ENCODE measurements at regions not wholly inside any gene's neighbourhood (a gene's known extent, or its start where the extent isn't known, plus 50 kb on each side); places are given as distances from the start of the nearest gene placed in this dataset.

DNA sequence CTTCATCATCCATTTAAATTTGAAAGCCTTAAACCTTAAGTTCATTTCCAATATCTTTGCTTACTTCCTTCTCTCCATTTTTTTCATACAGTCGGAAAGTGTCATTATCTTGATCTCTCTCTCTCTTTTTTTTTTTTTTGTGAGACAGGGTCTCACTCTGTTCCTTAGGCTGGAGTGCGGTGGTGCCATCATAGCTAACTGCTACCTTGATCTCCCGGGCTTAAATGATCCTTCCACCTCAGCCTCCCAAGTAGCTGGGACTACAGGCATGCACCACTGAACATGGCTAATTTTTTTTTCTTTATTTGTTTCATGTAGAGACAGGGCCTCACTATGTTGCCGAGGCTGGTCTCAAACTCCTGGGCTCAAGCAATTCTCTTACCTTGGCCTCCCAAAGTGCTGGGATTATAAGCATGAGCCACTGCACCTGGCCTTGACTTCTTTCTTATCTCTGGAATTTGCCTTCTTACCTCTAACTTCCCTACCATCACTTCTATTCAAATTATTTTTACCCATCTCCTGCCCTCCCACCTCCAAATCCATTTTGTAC is 222.2 kb downstream of the MYCN start:
- no peak for TF ChIP-seq POLR2AphosphoS5 (IDR thresholded peaks at IDR 0.05)
- TF ChIP-seq, protein P1, sequence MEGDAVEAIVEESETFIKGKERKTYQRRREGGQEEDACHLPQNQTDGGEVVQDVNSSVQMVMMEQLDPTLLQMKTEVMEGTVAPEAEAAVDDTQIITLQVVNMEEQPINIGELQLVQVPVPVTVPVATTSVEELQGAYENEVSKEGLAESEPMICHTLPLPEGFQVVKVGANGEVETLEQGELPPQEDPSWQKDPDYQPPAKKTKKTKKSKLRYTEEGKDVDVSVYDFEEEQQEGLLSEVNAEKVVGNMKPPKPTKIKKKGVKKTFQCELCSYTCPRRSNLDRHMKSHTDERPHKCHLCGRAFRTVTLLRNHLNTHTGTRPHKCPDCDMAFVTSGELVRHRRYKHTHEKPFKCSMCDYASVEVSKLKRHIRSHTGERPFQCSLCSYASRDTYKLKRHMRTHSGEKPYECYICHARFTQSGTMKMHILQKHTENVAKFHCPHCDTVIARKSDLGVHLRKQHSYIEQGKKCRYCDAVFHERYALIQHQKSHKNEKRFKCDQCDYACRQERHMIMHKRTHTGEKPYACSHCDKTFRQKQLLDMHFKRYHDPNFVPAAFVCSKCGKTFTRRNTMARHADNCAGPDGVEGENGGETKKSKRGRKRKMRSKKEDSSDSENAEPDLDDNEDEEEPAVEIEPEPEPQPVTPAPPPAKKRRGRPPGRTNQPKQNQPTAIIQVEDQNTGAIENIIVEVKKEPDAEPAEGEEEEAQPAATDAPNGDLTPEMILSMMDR (IDR thresholded peaks at IDR 0.05 in 8 of 11, conservative IDR thresholded peaks at IDR 0.05 in 3 of 11) = no peak
- TF ChIP-seq POLR2A (IDR thresholded peaks at IDR 0.05) = no peak
- H3K4me3 ChIP-seq = no peak overlapping the region
- no peaks in the 10 kb centered on the region for H3K9me3 ChIP-seq
- H3K36me3 ChIP-seq = no peaks in the 10 kb centered on the region
- no peaks in the 10 kb centered on the region for H3K27me3 ChIP-seq (replicated peaks in 1 of 7)
- no peak for DNase-seq
- H3K27ac ChIP-seq = no peak overlapping the region
- intact Hi-C loops (cut with DNase I; ENCODE audit: low total_unique reads) = no loop called here
- no peaks in the 10 kb centered on the region for H3K4me1 ChIP-seq
- WGBS, 5 donors = 79 to 92% (median 89%) methylated on average over 4 of the region's 4 CpGs

DNA sequence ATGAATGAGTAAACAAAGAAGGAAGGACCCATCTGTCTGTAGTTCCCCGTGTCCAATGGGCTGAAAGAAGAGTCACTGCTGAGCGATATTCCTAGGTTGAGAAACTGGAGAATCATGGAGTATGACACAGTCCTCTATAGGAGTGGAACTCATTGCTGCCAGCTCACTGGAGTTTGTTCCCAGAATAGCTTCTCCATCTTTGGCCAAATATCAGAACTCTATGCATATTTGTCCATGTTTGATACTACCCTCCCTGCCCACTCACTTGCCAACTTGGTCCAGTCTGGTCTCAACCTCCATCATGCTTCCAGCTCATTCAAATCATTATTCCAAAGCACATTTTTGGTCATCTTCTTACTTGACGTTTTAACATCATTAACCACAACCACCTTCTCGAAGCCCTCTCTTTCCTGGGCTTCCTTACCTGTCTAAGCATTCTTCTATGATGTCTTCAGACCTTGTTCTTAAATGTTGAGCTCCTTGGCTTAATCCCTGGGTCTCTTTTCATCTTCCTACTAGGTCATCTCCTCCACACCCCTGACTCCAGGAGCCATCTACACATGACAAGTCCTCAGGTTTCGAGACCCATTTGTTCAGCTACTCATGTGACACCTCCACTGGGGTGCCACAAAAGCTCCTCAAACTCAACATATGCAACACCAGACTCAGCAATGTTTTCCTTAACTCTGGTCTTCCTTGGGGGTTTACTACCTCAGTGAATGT is 221.6 kb downstream of the MYCN start:
- intact Hi-C loops (cut with DNase I; ENCODE audit: low total_unique reads) = no loop called here

DNA sequence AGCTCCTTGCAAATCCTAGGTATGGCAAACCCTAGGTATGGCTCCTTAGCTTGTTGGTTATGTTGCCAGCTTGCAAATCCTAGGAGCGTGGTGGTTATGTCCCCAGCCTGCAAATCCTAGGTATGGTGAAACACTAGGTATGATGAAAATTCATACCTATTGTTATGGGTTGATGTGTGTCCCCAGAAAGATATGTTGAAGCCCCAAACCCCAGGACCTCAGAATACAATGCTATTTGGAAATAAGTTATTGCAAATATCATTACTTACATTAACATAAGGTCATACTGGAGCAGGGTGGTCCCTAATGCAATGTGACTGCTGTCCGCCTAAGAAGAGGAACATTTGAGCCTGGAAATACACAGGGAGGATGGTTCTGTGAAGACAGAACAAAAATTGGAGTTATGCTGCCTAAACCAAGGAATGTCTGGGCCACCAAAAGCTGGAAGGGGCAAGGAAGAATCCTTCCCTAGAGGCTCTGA is 220.8 kb downstream of the MYCN start:
- Histone ChIP-seq H3K4me1 (no peaks in the 10 kb centered on the region), H3K27me3 (replicated peaks in 1 of 7) (no peaks in the 10 kb centered on the region), H3K4me3 (no peak overlapping the region), H3K27ac (no peak overlapping the region), H3K36me3 (no peaks in the 10 kb centered on the region), H3K9me3 (no peaks in the 10 kb centered on the region)
- no peak for DNase-seq
- intact Hi-C loops (cut with DNase I; ENCODE audit: low total_unique reads) = no loop called here
- 38 to 43% (median 41%) methylated on average over 2 of the region's 2 CpGs for WGBS, 5 donors
- no peak for TF ChIP-seq POLR2AphosphoS5 (IDR thresholded peaks at IDR 0.05)
- TF ChIP-seq, protein P1 (IDR thresholded peaks at IDR 0.05 in 8 of 11, conservative IDR thresholded peaks at IDR 0.05 in 3 of 11) = no peak

More for the DNA sequence above, 221.6 kb downstream of the MYCN start:
- Histone ChIP-seq H3K4me1 (no peaks in the 10 kb centered on the region), H3K4me3 (no peak overlapping the region), H3K27me3 (replicated peaks in 1 of 7) (no peaks in the 10 kb centered on the region), H3K36me3 (no peaks in the 10 kb centered on the region), H3K27ac (no peak overlapping the region), H3K9me3 (no peaks in the 10 kb centered on the region)
- no peak for TF ChIP-seq POLR2A (IDR thresholded peaks at IDR 0.05)
- TF ChIP-seq, protein P1 (IDR thresholded peaks at IDR 0.05 in 8 of 11, conservative IDR thresholded peaks at IDR 0.05 in 3 of 11) = no peak
- TF ChIP-seq POLR2AphosphoS5 (IDR thresholded peaks at IDR 0.05) = no peak
- 78 to 88% (median 86%) methylated on average over 5 of the region's 5 CpGs for WGBS, 5 donors
- DNase-seq = no peak

DNA sequence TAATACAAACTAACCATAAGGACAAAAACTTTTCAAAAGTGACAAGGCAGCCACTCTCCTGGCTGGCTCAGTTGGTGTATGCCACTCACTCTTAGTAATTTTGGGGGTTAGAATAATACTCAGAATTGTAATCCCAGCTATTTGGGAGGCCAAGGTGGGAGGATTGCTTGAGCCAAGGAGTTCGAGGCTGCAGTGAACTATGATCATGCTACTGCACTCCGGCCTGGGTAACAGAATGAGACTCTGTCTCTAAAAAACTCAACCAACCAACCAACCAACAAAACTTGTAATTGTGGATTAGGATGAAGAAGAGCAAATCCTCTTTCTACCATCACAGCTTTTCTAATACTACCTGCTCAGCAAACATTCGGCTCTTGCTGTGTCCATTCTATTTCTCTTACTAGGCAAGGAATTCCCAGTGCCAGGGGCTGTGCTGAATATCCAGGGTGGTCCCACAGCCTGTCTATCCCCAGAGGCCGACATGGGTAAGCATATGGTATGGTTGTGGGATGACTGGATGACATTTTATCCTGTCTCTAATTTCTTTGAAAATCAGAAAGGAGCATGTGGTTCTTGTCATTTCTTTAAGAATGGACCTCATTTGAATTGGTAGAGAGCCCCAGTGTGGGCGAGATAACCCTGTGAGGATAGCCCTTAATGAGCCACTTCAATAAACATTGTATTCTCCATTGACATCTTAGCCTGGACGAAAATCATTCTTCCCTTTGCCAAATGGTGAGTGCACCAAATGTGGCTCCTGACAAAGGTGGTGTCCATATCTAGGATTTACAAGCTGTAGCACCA is 220.1 kb downstream of the MYCN start:
- DNase-seq = no peak
- no peak for TF ChIP-seq POLR2A (IDR thresholded peaks at IDR 0.05)
- TF ChIP-seq, protein P1 (IDR thresholded peaks at IDR 0.05 in 8 of 11, conservative IDR thresholded peaks at IDR 0.05 in 3 of 11) = no peak
- TF ChIP-seq POLR2AphosphoS5 (IDR thresholded peaks at IDR 0.05) = no peak
- intact Hi-C loops (cut with DNase I; ENCODE audit: low total_unique reads) = no loop called here
- no peak overlapping the region for H3K27ac ChIP-seq
- no peaks in the 10 kb centered on the region for H3K9me3 ChIP-seq
- no peak overlapping the region for H3K4me3 ChIP-seq
- no peaks in the 10 kb centered on the region for H3K27me3 ChIP-seq (replicated peaks in 1 of 7)
- 76 to 93% (median 79%) methylated on average over 6 of the region's 6 CpGs for WGBS, 5 donors
- peaks cover 0 to 5% (median 0%) of the 10 kb centered on the region in 6 donors for H3K4me1 ChIP-seq
- H3K36me3 ChIP-seq = no peaks in the 10 kb centered on the region
